T-cell (primary cell): ENCODE measurements at regions not wholly inside any gene's neighbourhood (a gene's known extent, or its start where the extent isn't known, plus 50 kb on each side); places are given as distances from the start of the nearest gene placed in this dataset.

Experiments
- ATAC-seq, 4 experiments: fragments of 200-7000 bp in 3 of 4; fragments of 150-1000 bp in 1 of 4; cut with Tn5 transposase; replicated peaks in 1 of 4; 1 replicate in 3 of 4; 2 replicates in 1 of 4; pipeline ENCODE4 v1.10.0; 2021; ENCODE audit warnings: moderate library complexity in 3 of 4, mild to moderate bottlenecking in 2 of 4, moderate number of reproducible peaks in 1 of 4
- CTCF ChIA-PET, 2 donors: fragments of 300-600 bp; sonication (Branson Sonifier 250); formaldehyde crosslinking; loops; one replicate each; lab custom pipeline; 2022; ENCODE audit warnings: antibody characterized with exemption in 2 of 2; lab: Charles Lee
- POLR2A ChIA-PET, 2 donors: fragments of 300-600 bp; sonication (Branson Sonifier 250); formaldehyde crosslinking; loops; one replicate each; lab custom pipeline; 2022; ENCODE audit warnings: antibody characterized with exemption in 2 of 2; lab: Charles Lee
- DNase-seq, 35 experiments: peaks; one replicate each; pipeline versions ENCODE4 v3.0.0 to v3.0.0-alpha.2; 2013 to 2023
- H3K27ac ChIP-seq: one replicate; pipeline ENCODE4 v1.5.1; 2013; ENCODE audit warnings: low read length
- H3K27me3 ChIP-seq, 2 experiments: replicated peaks in 1 of 2; 1 replicate in 1 of 2; 2 replicates in 1 of 2; pipeline versions ENCODE4 v1.6.1 to v1.7.0; 2013; ENCODE audit warnings: low read length in 1 of 2, mixed read lengths in 1 of 2; ENCODE audit not compliant: control insufficient read depth in 2 of 2, insufficient read depth in 2 of 2; ENCODE audit errors: extremely low read depth in 1 of 2
- H3K36me3 ChIP-seq, 2 donors: 1 replicate in 1 of 2; 2 replicates in 1 of 2; pipeline versions ENCODE4 v1.6.1 to v1.7.0; 2013; ENCODE audit warnings: low read length in 1 of 2; ENCODE audit not compliant: control insufficient read depth in 2 of 2, insufficient read depth in 1 of 2; ENCODE audit errors: extremely low read depth in 1 of 2
- H3K4me1 ChIP-seq, 2 experiments: 1 replicate in 1 of 2; 2 replicates in 1 of 2; pipeline versions ENCODE4 v1.6.1 to v1.7.0; 2013; ENCODE audit warnings: low read length in 2 of 2, mixed read lengths in 1 of 2; ENCODE audit not compliant: insufficient read depth in 2 of 2, control insufficient read depth in 1 of 2; ENCODE audit errors: extremely low read depth in 1 of 2
- H3K4me3 ChIP-seq, 2 donors: 1 replicate in 1 of 2; 2 replicates in 1 of 2; pipeline versions ENCODE4 v1.5.1 to v1.7.0; 2013; ENCODE audit warnings: mild to moderate bottlenecking in 2 of 2, low read length in 1 of 2, moderate library complexity in 1 of 2; ENCODE audit not compliant: control insufficient read depth in 1 of 2; ENCODE audit errors: extremely low read depth in 1 of 2
- H3K9me3 ChIP-seq: 2 replicates; pipeline ENCODE4 v1.7.0; 2013
- H3K27ac Mint-ChIP-seq, 2 donors: one replicate each; pipeline ENCODE4 v1.8.0; 2020 to 2021; ENCODE audit warnings: mild to moderate bottlenecking in 2 of 2, mixed read lengths in 2 of 2
- H3K27me3 Mint-ChIP-seq, 2 donors: one replicate each; pipeline ENCODE4 v1.8.0; 2021 to 2022; ENCODE audit warnings: mixed read lengths in 2 of 2
- H3K36me3 Mint-ChIP-seq: one replicate; pipeline ENCODE4 v1.8.0; 2021; ENCODE audit warnings: mixed read lengths
- H3K4me1 Mint-ChIP-seq, 3 donors: one replicate each; pipeline ENCODE4 v1.8.0; 2020 to 2022; ENCODE audit warnings: mixed read lengths in 3 of 3, mild to moderate bottlenecking in 1 of 3
- H3K4me3 Mint-ChIP-seq, 3 donors: one replicate each; pipeline ENCODE4 v1.8.0; 2020 to 2022; ENCODE audit warnings: mild to moderate bottlenecking in 3 of 3, mixed read lengths in 3 of 3, moderate library complexity in 3 of 3
- H3K9me3 Mint-ChIP-seq, 3 donors: one replicate each; pipeline ENCODE4 v1.8.0; 2020 to 2022; ENCODE audit warnings: mixed read lengths in 3 of 3
- WGBS: methylation state at CpG from one replicate; pipeline ENCODE4 v1.1.5; 2013; ENCODE audit warnings: missing lambda C conversion rate; ENCODE audit not compliant: insufficient coverage; 5-methylcytosine and 5-hydroxymethylcytosine counted together

DNA sequence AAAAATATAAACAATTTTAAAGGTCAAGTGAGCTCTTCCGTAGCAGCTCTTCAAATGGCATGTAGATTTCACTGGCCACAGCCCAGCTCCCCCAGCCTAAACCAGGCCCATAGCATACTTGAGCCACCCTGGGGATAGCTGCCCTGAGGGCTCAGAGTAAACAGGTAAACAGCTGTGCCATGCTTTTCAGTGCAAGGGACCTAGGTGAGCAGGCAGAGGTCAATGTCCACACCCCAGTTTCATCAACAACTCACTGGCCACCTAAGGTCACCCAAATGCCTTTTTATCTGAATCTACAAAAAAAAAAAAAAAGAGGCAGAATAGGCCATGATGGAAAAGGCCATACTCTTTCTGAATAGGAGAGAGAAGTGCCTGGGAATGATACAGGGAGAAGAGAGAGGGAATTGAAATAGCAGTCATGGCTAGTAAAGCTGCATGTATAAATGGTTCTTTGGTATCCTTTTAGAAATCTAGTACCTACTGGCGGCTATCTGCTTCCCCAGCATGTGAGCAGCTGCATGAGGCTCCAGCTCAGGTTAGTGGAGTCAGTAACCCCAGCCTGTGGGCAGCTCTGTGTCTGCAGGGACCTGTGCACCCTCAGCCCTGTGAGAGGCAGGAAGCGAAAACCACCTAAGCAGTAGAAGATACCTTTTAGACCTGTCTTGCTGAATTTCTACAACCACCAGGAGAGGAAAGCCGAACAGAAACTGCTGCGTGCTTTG is 77.0 kb downstream of the FOXA2 start:
- 86% methylated on average over 2 of the region's 5 CpGs for WGBS
- Mint-ChIP-seq H3K9me3 (peaks cover 0 to 8% (median 0%) of the 10 kb centered on the region in 3 donors), H3K4me1 (no peaks in the 10 kb centered on the region), H3K36me3 (no peaks in the 10 kb centered on the region), H3K27me3 (no peaks in the 10 kb centered on the region), H3K4me3 (no peak overlapping the region), H3K27ac (no peak overlapping the region)
- Histone ChIP-seq H3K4me1 (no peaks in the 10 kb centered on the region), H3K36me3 (no peaks in the 10 kb centered on the region), H3K9me3 (no peaks in the 10 kb centered on the region), H3K27me3 (no peaks in the 10 kb centered on the region), H3K27ac (no peak overlapping the region), H3K4me3 (no peak overlapping the region)
- ChIA-PET POLR2A (no interaction called here), CTCF (no interaction called here)
- no peak for ATAC-seq
- DNase-seq, result no peak

DNA sequence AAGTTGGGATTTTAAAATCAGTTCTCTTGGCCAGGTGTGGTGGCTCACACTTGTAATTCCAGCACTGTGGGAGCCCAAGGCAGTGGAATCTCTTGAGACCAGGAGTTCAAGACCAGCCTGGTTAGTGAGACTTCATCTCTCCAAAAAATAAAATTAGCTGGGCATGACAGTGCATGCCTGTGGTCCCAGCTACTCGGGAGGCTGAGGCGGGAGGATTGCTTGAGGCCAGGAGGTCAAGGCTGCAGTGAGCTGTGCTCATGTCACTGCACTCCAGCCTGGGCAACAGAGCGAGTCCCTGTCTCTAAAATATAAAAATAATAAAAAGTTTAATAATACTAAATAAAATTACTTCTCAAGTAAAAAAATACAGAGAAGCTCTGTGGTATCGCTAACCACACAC is 77.5 kb downstream of the FOXA2 start:
- no CpG with 5 or more reads among the region's 4 CpGs for WGBS
- DNase-seq (no peak), ATAC-seq (no peak)
- Histone ChIP-seq H3K9me3 (no peaks in the 10 kb centered on the region), H3K27me3 (peaks cover 0 to 2% of the 10 kb centered on the region in 2 experiments), H3K4me1 (no peaks in the 10 kb centered on the region), H3K36me3 (no peaks in the 10 kb centered on the region), H3K27ac (no peak overlapping the region), H3K4me3 (no peak overlapping the region)
- H3K9me3 Mint-ChIP-seq, result peaks cover 0 to 8% (median 3%) of the 10 kb centered on the region in 3 donors
- H3K27ac Mint-ChIP-seq, result no peak overlapping the region
- H3K4me3 Mint-ChIP-seq, result no peak overlapping the region
- no peaks in the 10 kb centered on the region for H3K36me3 Mint-ChIP-seq
- ChIA-PET CTCF (no interaction called here), POLR2A (interaction anchor here in 1 of 2 donors (0.6 kb wide), 1 partner anchor 289 kb away, joined by 3 read pairs; no protein-coding TSS in a partner anchor)
- H3K4me1 Mint-ChIP-seq, result no peaks in the 10 kb centered on the region
- no peaks in the 10 kb centered on the region for H3K27me3 Mint-ChIP-seq

DNA sequence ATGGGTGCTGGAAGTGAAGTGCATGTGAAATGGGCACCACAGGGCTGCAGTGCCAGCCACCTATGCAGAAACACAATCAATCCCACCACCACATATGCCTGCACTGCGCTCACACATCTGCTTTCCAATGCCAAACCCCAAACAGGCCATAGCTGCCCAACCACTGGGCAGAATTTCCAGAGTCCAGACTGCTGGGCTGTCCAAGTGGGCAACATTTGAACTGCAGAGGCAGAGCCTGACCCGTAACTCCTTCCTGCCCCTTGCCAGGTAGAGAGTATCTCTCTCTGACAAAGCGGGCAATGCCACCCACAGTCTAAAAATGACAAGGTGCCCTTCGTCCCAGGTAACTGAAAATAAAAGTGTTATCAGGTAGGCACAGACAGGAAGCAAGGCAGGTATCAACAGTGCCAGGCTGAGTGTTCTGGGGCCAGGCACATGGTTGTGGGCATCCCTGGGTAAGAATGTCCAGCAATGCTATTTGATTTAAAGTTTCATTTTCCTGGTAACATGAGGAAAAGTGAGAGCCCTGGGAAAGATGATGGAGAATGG is 79.5 kb downstream of the FOXA2 start:
- Mint-ChIP-seq H3K36me3 (no peaks in the 10 kb centered on the region), H3K27me3 (no peaks in the 10 kb centered on the region), H3K4me3 (no peak overlapping the region), H3K9me3 (peaks cover 0 to 5% (median 3%) of the 10 kb centered on the region in 3 donors), H3K27ac (no peak overlapping the region), H3K4me1 (no peaks in the 10 kb centered on the region)
- H3K27me3 ChIP-seq, result peaks cover 0 to 2% of the 10 kb centered on the region in 2 experiments
- H3K36me3 ChIP-seq, result no peaks in the 10 kb centered on the region
- no peak overlapping the region for H3K4me3 ChIP-seq
- DNase-seq (no peak), ATAC-seq (no peak)
- no peaks in the 10 kb centered on the region for H3K4me1 ChIP-seq
- ChIA-PET CTCF (no interaction called here), POLR2A (no interaction called here)
- WGBS, result 70% methylated on average over 4 of the region's 4 CpGs
- H3K27ac ChIP-seq, result no peak overlapping the region
- H3K9me3 ChIP-seq, result no peaks in the 10 kb centered on the region

DNA sequence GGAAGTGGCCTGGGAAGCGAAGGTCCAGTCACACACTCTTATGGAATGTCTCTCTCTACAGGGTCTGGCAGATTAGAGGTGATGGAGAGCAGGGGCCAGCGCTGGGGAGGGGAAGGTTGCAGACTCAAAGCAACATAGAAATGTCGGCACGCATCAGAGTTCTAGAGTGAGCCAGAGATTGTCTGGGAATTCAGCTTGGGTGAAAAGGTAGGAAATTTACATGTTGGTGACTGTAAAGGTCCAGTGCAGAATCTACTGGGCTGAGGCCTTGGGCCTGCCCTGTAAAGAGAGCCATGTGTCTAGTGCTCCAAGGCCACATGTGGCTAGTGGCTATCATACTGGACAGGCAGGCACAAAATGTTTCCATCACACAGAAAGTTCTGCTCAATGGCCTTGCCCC is 80.8 kb downstream of the FOXA2 start:
- DNase-seq (no peak), ATAC-seq (no peak)
- H3K27me3 Mint-ChIP-seq, result no peaks in the 10 kb centered on the region
- ChIA-PET CTCF (no interaction called here), POLR2A (no interaction called here)
- Histone ChIP-seq H3K27ac (no peak overlapping the region), H3K4me1 (no peaks in the 10 kb centered on the region), H3K36me3 (no peaks in the 10 kb centered on the region), H3K9me3 (no peaks in the 10 kb centered on the region), H3K27me3 (peaks cover 0 to 2% of the 10 kb centered on the region in 2 experiments), H3K4me3 (no peak overlapping the region)
- H3K4me1 Mint-ChIP-seq, result no peaks in the 10 kb centered on the region
- H3K27ac Mint-ChIP-seq, result no peak overlapping the region
- H3K36me3 Mint-ChIP-seq, result no peaks in the 10 kb centered on the region
- H3K4me3 Mint-ChIP-seq, result no peak overlapping the region
- H3K9me3 Mint-ChIP-seq, result peaks cover 0 to 5% (median under 1%) of the 10 kb centered on the region in 3 donors
- 77% methylated on average over 4 of the region's 4 CpGs for WGBS

DNA sequence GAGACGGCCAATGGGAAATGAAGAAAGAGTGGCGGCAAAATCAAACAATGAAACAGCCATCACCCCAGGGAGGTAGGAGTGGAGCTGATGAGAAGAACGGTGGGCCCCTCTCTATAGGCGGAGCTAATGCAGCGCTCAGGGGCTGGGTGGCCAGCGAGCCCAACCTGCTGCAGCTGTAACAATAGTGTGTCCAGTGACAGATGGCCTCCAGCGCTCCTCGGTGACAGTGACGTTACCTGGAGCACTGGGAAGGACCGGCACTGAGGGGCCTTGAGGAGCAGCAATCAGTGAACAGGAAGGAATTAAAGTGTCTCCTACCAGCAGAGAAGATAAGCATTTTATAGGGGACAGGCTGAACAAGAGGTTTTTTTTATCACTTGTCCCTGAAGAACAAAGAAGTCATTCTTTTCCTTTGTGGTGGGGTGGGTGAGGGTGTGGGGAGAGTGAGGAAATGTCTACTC is 81.6 kb downstream of the FOXA2 start:
- H3K27me3 Mint-ChIP-seq, result no peaks in the 10 kb centered on the region
- H3K4me3 Mint-ChIP-seq, result no peak overlapping the region
- H3K9me3 Mint-ChIP-seq, result peaks cover 0 to 8% (median 4%) of the 10 kb centered on the region in 3 donors
- Histone ChIP-seq H3K36me3 (no peaks in the 10 kb centered on the region), H3K4me3 (no peak overlapping the region), H3K27ac (no peak overlapping the region), H3K27me3 (peaks cover 0 to 2% of the 10 kb centered on the region in 2 experiments), H3K4me1 (no peaks in the 10 kb centered on the region), H3K9me3 (no peaks in the 10 kb centered on the region)
- no peaks in the 10 kb centered on the region for H3K36me3 Mint-ChIP-seq
- no peak overlapping the region for H3K27ac Mint-ChIP-seq
- 70% methylated on average over 4 of the region's 10 CpGs for whole genome bisulfite sequencing
- ChIA-PET POLR2A (no interaction called here), CTCF (no interaction called here)
- no peak for ATAC-seq
- H3K4me1 Mint-ChIP-seq, result no peaks in the 10 kb centered on the region
- no peak for DNase-seq

DNA sequence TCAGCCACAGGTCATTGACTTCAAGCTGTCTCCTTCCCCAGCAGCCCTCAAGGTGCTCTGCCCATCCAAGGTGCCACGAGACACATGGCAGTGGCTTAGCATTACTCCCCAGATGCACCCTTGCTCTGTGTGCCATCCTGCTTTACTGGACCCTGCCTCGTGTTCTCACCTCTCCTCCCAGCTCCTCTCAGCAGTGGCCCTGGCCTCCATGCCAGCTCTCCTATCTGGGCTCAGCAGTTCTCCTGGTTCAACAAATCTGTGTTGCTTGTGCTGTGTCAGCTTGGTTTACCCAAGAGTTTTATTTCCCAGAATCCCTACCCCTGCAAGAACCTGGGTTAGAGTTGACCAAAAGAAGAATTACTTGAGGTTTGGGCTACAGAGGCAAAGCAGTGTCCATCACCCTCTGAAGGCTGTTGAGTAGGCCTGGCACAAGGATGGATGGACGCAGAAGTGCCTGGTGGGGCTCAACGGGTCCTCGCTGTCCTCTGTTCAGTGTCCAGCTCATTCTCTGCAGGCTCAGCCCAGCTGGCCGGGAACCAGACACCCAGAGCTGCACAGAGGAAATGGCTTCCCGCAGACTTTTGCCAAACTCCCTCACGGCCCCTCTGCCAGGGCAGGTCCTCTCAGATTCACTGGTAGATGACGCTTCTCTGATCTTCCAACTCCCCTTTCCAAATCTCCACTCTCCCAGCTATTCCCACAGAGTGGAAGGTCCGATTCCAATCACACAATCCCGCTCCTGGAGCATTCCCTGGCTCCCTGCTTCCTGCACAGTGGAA is 82.6 kb downstream of the FOXA2 start:
- Mint-ChIP-seq H3K9me3 (peaks cover 0 to 11% (median 6%) of the 10 kb centered on the region in 3 donors), H3K27ac (no peak overlapping the region), H3K4me3 (no peak overlapping the region), H3K27me3 (no peaks in the 10 kb centered on the region), H3K36me3 (no peaks in the 10 kb centered on the region), H3K4me1 (no peaks in the 10 kb centered on the region)
- peaks cover 0 to 2% of the 10 kb centered on the region in 2 experiments for H3K27me3 ChIP-seq
- POLR2A ChIA-PET, result no interaction called here
- DNase-seq (no peak), ATAC-seq (no peak)
- no peaks in the 10 kb centered on the region for H3K4me1 ChIP-seq
- 78% methylated on average over 11 of the region's 11 CpGs for WGBS
- no peak overlapping the region for H3K4me3 ChIP-seq
- H3K27ac ChIP-seq, result no peak overlapping the region
- CTCF ChIA-PET, result no interaction called here
- H3K36me3 ChIP-seq, result no peaks in the 10 kb centered on the region
- H3K9me3 ChIP-seq, result no peaks in the 10 kb centered on the region
